ENCODE measurements at regions not wholly inside any gene's neighbourhood (a gene's known extent, or its start where the extent isn't known, plus 50 kb on each side); places are given as distances from the start of the nearest gene placed in this dataset.

DNA sequence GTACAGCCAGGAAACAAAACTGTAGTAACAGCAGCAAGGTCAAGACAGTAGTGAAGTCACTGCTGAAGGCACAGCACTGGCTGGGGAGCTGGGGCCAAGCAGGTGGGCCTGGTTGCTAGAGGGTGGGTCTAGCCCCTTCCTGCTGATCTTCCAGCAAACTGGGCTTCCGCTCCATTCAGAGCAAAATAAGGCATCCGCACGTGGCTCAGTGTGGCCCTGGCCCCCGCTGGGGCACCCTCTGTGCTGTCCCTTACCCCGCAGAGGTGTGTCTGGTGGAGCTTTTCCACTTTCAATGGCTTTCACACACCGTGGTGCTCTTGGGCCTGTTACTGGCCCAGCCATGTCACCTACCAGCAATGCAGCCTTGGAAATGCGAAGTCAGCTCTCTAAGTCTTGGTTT is 162.4 kb upstream of the B3GAT1 start:
- TF ChIP-seq BRCA1 (IDR thresholded peaks at IDR 0.05) (no peak), BRCA1 (CRISPR knock-in tag; IDR thresholded peaks at IDR 0.05) (no peak), PHB2 (IDR thresholded peaks at IDR 0.05; ENCODE audit: low read depth) (no peak)
